Endothelial cell of hepatic sinusoid (primary cell): ENCODE measurements at regions not wholly inside any gene's neighbourhood (a gene's known extent, or its start where the extent isn't known, plus 50 kb on each side); places are given as distances from the start of the nearest gene placed in this dataset.
"Not testable (repeated sequence)": the region's sequence is repeated elsewhere in the genome, so short reads cannot be mapped to it uniquely, and the experiment has no call there.

ENCODE experiments used
- in situ Hi-C: cut with HindIII; loops from 2 replicates; pipeline ENCODE4 v1.10.0; 2017; ENCODE audit warnings: low sequenced_read_pairs

DNA sequence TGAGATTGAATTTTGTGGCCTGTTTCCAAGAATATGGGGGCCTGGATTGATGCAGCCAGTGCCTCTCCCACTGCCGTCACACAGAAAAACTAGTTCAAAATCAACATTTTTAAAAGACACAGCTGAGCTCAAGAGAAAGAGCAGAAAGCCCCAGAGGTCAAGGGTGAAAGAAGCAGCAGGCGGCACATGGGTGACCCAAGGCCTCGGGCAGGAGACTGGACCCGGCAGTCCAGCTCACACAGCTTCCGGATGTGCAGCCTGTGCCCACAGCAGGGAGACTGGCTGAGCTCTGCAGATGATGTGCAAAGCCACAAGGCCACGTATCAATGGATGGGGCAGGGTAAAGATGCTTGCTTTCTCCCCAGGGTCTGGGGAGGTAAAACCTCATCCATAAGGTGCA, 50.4 kb upstream of the RNF32 start:
- in situ Hi-C loops = no loop called here

DNA sequence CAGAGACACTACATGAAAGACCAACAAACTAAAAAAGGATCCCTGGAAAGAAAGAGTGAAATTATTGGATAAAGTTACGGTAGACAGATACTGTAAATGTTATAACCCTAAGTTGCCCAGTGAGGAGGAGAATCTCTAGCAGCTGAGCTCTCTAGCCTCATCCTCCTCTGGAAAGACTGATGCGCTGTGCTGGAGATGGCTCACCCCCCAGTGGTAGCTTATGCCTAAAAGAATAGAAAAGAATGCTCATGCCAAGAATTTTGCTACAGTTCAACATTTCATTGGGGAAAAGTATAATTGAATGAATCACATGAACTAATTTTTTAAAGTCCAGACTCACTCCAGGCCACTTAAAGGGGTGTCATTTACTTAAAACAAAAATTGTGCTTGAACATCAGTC, 50.8 kb upstream of the RNF32 start:
- in situ Hi-C loops = loop anchor here (5.0 kb wide), 1 partner anchor 68 kb away; no protein-coding TSS in a partner anchor

DNA sequence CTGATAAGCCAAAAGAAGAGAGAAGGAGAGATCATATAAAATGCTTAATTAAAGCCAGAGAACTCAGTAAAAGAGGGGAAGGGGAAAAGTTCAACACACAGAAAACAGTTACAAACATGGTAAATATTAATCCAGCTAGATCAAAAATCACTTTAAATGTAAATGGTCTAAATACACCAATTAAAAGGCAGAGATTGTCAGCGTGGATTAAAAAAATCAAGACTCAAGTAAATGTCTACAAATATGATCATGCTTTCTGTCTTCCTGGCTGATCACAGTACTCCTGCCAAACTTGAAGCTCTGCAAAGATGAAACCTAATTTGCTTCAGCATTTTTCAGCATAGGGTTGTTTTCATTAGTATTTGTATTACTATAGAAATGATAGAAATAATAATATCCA, 54.6 kb upstream of the RNF32 start:
- in situ Hi-C loops = loop anchor here (5.0 kb wide), 1 partner anchor 64 kb away; no protein-coding TSS in a partner anchor

DNA sequence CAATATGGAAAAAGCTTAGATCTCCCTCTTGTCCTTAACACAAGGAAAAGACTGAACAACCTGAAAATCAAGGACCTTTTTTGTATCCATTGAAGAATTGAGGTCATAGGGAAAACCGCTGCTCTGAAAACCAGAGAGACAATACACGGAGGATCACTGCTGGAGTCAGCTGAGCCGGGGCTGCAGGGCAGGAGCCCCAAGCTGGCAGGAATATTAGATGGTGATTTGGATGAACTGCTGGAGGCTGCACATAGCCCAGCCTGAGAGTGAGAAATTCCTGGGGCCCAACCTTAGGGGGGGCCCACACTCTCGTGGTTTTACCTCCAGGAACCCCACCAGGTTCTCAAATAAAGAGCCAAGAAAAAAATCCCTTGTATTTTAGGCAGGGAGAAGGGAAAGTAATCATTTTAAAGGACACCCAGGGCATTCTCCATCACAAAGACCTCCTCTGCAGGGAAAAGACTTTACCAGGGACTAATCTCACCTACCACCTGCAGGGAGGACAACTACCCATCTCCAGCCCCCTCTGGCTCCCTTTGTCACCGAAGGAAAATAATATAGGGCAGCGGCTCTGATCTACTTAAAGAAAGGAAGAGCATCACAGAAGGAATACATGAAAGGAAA, 55.4 kb upstream of the RNF32 start:
- in situ Hi-C loops = loop anchor here (5.0 kb wide), 1 partner anchor 63 kb away; no protein-coding TSS in a partner anchor

DNA sequence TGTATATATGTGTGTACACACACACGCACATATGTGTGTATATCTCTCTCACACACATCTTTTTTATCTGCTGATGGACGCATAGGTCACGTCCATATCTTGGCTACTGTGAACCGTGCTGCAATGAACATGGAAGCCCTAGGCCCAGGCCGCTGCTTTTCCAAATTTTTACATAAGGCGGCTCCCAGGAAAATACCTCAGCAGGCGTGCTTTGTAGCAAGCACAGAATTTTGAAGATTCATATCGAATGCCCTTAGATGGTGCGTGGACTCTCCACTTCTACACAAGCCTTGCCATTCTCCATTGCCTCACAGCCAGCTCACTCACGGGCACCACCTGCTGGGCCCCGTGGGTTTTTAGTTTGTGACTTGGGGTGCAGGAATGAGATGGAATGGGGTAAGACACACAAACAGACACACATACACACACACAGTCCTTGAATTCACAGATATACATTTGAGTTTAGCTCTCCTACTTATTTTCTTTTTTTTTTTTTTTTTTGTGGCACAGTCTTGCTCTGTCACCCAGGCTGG, 57.9 kb upstream of the RNF32 start:
- in situ Hi-C loops = no loop called here

DNA sequence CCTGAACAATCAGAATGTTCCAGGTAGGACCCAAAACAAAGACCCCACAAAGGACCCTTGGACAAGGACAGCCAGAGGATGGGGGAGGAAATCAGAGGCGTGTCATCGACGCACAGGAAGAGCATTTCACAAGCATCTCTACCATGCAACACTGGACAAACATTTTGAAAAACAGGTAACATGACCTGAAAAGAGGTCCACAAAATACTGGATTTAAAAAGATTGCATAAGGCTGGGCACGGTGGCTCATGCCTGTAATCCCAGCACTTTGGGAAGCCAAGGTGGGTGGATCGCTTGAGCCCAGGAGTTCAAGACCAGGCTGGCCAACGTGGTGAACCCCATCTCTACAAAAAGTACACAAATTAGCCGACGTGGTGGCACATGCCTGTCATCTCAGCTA, 60.5 kb upstream of the RNF32 start:
- in situ Hi-C loops = no loop called here

DNA sequence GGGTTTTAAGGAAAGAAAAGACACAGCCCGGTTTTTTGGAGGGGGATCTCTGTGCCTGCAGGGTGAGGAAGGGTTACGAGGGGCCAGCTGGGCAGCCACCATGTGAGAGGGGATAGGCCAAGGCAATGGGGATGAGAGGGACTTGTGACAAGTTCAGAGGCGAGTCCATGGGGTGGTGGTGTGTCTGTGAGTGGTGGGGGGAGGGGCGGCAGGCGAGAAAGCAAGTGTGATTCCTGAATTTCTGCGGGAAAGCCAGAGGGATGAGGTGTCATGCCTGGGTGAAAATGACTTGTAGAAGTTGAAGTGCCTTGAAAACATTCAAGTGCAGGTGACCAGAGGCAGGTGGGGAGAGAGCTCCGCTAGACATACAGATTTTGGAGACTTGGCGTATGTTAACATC, 61.0 kb upstream of the RNF32 start:
- in situ Hi-C loops = no loop called here

DNA sequence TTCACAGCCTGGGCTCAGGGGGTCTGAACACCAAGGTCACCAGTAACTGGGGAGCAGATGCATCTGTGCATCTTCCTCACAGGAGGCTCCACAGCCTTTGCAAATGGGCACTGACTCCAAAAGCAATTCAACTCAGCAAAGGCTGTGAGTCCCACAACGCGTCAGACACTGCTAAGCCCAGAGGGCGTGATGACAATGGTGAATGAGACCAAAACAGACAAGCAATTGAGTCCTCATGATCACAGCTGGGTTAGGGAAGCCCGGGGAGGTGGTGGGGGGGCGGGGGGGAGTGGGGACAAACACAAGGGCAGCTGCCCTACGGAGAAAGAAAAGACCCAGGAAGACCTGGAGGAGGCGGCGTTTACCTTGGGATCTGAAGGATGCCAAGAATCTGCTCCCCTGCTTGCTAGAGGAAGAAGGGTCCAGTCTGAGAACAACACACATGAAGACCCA, 61.6 kb upstream of the RNF32 start:
- in situ Hi-C loops = no loop called here

DNA sequence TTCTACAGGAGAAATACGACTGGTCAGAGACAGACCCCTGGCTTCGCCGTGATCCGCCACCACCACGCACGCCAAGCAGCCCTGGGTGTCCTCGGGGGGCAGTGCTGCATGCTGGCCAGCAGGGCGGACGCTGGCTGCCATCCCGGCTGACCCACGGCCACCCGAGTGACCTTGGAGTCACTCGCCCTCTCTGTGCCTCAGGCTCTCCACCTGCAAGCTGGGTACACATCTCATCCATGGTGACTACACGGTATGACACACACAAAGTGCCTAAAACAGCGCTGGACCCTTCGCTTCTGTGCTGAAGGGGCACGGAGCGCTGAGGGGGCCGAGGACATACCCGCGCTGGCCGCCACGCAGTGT, 62.0 kb upstream of the RNF32 start:
- in situ Hi-C loops = no loop called here

DNA sequence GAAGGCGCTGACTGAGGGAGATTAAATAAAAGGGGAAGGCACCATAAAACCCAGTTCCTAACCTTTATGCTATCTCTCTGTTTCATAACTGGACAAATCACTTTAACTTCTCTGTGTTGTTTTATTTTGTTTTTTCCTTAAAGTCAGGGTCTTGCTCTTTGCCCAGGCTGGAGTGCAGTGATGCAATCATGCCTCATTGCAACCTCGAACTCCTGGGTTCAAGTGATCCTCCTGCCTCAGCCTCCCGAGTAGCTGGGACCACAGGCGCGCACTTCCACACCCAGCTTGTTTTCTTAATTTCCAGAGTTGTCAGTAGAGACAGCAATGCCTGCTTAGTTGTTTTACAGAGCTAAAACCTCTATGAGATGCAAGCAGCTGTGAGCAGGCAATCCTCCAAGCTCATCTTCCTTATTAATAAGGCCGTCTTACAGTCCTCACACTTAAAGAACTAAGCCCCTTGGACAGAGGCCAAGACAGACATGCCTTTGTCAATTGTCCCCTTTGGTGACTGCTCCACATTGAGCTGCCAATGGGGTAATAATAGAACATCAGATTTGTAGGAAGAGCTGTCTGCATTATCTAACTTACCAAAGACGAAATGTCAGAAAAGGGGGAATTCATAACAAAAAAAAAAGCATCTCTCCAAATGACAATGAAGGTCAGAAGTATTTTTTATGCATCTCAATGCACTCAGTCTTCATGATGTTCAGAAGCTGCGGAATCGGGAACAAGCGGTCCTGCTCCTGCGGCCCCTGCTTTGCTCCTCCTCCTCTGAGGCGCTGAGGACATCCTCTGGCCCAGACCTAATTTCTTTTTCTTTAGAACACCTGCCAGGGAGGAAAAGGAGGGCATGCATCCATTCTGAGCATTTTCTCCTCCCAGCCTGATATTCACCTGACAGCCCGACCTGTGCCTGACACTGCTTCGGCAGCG, 62.7 kb upstream of the RNF32 start:
- in situ Hi-C loops = no loop called here

DNA sequence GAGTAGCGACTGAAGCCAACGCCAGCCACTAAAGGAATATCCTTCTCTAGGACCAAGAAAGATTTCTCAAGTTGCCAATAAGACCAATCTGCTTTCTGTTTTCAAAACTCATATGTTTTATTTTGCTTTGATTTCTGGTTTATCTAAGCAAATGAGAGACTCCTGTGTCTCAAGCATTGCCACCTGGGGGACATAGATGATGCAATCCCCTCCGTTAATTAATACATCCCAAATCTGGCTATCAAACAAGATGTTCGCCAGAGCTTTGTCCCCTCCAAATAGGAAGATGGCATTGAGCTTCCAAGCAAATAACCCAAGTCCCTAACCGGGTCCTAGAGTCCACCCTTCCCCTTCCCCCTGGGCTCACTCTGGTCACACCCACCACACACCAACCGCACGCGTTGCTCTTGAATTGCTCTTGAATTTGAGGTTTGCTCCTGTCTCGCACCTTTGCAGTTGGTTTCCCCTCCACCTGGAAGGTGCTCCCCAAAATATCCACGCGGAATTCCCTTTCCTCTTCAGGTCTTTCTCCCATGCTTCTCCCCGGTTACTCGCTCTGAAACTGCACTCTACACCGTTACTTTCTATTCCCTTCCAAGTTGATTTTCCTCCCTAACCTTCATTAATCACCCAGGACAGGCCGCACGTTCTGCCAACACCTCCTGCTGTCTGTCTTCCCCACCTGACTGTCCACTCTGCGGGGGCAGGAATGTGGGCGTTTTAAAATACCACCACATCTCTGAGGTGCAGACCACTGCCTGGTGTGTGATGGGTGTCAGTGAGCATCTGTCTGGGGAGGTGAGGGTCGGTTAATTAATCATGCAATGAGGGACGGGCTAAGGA, 64.1 kb upstream of the RNF32 start:
- in situ Hi-C loops = no loop called here

DNA sequence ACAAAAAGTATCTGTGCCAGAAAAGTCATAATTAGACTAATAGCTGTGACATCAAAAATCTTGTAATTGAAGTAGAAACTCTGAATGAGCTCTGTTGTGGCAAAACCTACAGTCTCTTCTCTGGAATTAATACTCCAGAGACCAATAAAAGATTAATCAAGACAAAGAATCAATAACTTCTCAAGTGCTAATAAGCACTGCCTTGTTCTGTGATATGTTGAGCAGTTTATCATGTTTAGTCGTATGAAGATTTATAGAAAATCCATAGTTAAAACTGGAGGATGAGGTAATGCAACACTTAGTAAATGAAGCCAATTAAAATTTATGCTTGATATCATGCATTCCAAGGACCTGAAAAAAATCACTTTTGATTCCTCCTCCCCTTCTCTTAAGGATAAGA, 72.3 kb upstream of the RNF32 start:
- in situ Hi-C loops = no loop called here

DNA sequence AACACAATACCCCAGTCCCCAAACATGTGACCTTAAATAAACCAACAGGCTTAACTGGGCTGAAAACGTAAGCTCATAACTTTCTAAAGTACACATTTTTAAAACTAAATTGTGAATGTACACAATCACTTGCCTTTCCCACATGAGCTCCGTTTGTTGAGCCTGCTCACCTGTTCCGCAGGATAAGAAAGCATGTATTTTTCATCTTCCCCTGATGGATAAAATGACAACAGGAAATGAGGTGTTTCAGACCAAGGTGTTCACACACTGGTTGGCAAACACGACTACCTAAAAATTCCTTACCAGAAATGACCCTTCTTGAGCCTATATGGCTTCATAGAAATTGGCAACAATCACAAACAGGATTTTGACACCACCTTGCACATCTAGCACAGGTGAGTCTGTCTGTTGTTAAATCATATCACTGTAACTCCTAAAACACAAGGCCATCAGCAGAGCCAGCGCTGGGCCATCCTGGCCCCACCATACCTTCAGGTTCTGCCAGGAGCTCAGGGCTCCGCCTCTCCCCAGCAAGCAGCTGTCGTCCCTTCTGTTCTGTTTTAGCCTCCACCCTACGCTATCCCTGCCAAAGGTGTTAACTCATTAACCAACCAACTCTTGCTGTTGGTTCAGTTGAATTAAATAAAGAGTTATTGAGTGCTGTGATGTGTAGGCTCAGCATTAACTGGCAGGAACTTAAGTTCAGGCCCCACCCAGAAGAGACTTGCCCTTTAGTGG, 73.6 kb upstream of the RNF32 start:
- in situ Hi-C loops = no loop called here

DNA sequence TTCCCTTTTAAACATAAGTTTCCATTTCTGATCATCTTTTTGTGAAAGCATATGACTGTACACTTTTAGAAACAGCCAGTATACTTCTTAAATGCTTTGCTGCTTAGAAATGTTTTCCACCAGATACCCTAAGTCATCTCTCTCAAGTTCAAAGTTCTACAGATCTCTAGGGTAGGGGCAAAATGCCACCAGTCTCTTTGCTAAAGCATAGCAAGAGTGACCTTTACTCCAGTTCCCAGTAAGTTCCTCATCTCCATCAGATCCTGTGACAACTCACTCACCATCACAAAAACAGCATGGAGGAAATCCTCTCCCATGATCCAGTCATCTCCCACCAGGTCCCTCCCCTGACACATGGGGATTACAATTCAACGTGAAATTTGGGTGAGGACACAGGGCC, 75.6 kb upstream of the RNF32 start:
- in situ Hi-C loops = not testable (repeated sequence)

DNA sequence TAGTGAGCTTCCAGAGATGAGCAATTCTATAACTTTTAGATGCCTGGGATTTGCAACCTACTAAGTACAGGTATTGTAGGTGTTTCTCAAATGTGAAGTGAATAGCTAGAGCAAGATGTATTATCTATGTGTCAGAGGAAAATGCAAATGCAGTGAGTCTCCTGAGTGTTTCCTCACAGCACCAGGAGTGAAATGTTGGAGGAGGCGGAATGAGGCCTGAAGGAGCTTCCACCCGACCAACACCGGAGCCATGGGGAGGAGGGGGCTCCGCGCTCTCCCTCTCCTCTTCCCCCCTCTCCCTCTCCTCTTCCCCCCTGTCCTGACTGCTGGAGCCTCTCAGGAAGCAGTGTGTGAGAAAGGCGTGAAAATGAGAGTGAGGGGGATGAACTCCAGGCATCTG, 79.9 kb upstream of the RNF32 start:
- in situ Hi-C loops = no loop called here

DNA sequence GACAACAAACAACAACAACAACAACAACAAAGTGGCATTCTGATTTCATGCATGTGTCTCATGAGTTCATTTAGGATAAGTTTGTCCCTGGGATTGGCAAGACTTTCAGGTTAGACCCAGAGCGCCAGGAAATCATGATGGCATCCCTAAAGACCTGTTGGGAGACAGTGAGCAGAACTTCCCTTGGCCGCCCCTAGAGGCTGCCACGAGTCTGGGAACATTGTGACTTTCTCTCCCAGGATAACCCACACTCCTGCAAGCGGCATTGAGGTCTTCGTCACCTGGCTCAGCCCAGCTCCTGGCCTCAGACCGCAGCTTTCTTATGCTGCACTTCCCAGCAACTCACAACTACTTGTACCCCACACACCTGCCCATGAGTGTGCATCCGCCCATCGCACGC, 80.5 kb upstream of the RNF32 start:
- in situ Hi-C loops = no loop called here

DNA sequence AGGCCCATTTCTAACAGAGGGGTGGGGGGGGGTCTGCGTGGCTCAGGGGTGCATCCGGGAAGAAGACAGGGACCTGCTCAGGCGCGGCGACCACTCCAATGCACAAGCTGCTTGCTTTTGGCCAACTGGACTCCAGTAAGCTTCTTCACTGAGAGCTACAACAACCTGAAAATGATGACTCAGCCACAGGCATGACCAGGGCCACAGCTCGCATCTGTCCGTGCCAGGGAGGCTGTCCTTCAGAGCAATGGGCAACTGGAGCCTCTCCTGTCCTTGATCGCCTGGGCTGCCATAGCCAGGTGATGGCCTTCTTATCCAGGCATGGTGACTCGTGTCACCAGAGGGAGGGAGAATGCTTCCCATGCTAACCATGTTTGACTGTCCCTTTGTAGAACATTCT, 81.6 kb upstream of the RNF32 start:
- in situ Hi-C loops = no loop called here

DNA sequence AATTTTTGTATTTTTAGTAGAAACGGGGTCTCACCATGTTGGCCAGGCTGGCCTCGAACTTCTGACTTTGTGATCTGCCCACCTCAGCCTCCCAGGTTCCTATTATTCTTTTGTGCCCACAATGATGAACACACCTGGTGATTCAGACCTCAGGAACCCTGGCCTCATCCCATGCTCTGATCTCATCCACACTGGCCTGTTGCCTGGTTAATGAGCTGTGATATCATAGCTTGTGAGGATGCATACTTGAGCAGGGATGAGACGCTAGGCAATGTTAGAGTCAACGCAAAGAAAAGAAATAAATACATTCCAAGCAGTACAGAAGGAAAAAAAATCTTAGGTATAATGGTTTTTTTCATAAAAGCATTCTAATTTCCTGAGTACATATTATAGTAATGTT, 82.4 kb upstream of the RNF32 start:
- in situ Hi-C loops = no loop called here

DNA sequence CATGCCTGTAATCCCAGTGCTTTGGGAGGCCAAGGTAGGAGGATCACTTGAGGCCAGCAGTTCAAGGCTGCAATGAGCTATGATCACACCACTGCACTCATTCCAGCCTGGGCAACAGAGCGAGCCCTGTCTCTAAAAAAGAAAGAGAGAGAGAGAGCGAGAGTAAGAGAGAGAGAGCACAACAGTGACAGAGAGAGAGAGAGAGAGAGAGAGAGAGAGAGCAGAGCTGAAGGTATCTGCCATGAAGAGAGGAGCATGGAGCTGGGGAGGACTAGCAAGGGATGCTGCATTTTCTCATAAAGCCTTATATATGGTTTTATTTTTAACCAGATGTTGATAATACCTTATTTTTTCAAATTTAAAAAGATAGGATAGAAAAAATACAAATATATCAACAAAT, 84.5 kb upstream of the RNF32 start:
- in situ Hi-C loops = no loop called here

DNA sequence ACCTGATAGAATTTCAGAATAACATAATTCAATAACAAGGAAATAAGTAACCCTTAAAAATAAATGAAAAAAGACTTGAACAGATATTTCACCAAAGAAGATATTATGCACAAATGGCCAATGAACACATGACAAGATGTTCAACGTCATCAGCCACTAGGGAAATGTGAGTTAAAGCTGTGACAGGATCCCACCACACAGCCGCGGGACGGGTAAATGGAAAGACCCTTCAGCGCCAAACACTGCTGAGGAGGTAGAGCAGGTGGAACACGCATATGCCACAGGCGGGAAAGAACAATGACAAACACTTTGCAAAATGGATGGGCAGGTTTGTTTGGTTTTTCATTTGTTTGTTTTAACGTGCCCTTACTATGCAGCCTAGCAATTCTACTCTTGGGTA, 86.1 kb upstream of the RNF32 start:
- in situ Hi-C loops = no loop called here
